HEK293 (cell line): ENCODE measurements at regions not wholly inside any gene's neighbourhood (a gene's known extent, or its start where the extent isn't known, plus 50 kb on each side); places are given as distances from the start of the nearest gene placed in this dataset.

Experiments used
- CTCF ChIA-PET: fragments of 350-600 bp; formaldehyde crosslinking; extraction: SDS; loops from one replicate; lab custom pipeline; 2021; ENCODE audit warnings: antibody characterized with exemption; lab: Yijun Ruan, JAX
- POLR2A ChIA-PET: fragments of 300-600 bp; formaldehyde crosslinking; extraction: SDS; loops from one replicate; lab custom pipeline; 2020; ENCODE audit warnings: antibody characterized with exemption, inconsistent platforms; lab: Yijun Ruan, JAX
- H3K27ac ChIP-seq: fragments of 200-500 bp; sonication (Bioruptor generic); 2 replicates; pipeline ENCODE4 v1.5.1; 2014; ENCODE audit warnings: low read depth, low read length, control low read depth, inconsistent platforms; ENCODE audit errors: extremely low read depth
- H3K36me3 ChIP-seq, 2 experiments: fragments of 200-500 bp in 1 of 2; sonication (Bioruptor generic) in 1 of 2; 1 replicate in 1 of 2; 2 replicates in 1 of 2; pipeline ENCODE4 v1.5.1; 2014 to 2017; ENCODE audit warnings: inconsistent platforms in 2 of 2, low read length in 2 of 2; ENCODE audit not compliant: control insufficient read depth in 2 of 2, insufficient read depth in 1 of 2
- H3K4me1 ChIP-seq: fragments of 200-500 bp; sonication (Bioruptor generic); 2 replicates; pipeline ENCODE4 v1.5.1; 2014; ENCODE audit warnings: mild to moderate bottlenecking, low read length, inconsistent platforms; ENCODE audit not compliant: control insufficient read depth, insufficient read depth
- H3K4me3 ChIP-seq: 2 replicates; pipeline ENCODE4 v1.5.1; 2011; ENCODE audit warnings: low read depth, mild to moderate bottlenecking, control low read depth, low read length, moderate library complexity
- H3K9me3 ChIP-seq: fragments of 200-500 bp; sonication (Bioruptor generic); 2 replicates; pipeline ENCODE4 v1.5.1; 2014; ENCODE audit warnings: low read depth, low read length, inconsistent platforms; ENCODE audit not compliant: control insufficient read depth, insufficient read depth
- GFI1B ChIP-seq: fragments of 450-650 bp; formaldehyde crosslinking; IDR thresholded peaks from 2 replicates; pipeline ENCODE4 v1.5.1; 2016; ENCODE audit warnings: missing biosample characterization, missing genetic modification characterization
- GLIS2 ChIP-seq: fragments of 450-650 bp; formaldehyde crosslinking; IDR thresholded peaks from 2 replicates; pipeline ENCODE4 v1.5.1; 2016; ENCODE audit warnings: missing biosample characterization, missing genetic modification characterization
- HOXA7 ChIP-seq: sonication (generic); formaldehyde crosslinking; IDR thresholded peaks from 2 replicates; pipeline ENCODE4 v1.8.1; 2022; ENCODE audit warnings: missing genetic modification reagents, borderline replicate concordance
- HOXC10 ChIP-seq: sonication (generic); formaldehyde crosslinking; IDR thresholded peaks from 2 replicates; pipeline ENCODE4 v1.8.1; 2023; ENCODE audit warnings: mild to moderate bottlenecking, missing genetic modification reagents
- KLF16 ChIP-seq: fragments of 450-650 bp; formaldehyde crosslinking; IDR thresholded peaks from 2 replicates; pipeline ENCODE4 v1.5.1; 2017; ENCODE audit warnings: missing biosample characterization, missing genetic modification characterization
- REPIN1 ChIP-seq: fragments of 450-650 bp; formaldehyde crosslinking; IDR thresholded peaks from 2 replicates; pipeline ENCODE4 v1.5.1; 2017; ENCODE audit warnings: missing biosample characterization, missing genetic modification characterization, low read depth
- SCRT1 ChIP-seq: fragments of 450-650 bp; formaldehyde crosslinking; IDR thresholded peaks from 2 replicates; pipeline ENCODE4 v1.5.1; 2016; ENCODE audit warnings: missing biosample characterization, missing genetic modification characterization, borderline replicate concordance
- SCRT2 ChIP-seq: fragments of 450-650 bp; formaldehyde crosslinking; IDR thresholded peaks from 2 replicates; pipeline ENCODE4 v1.5.1; 2016; ENCODE audit warnings: missing biosample characterization, missing genetic modification characterization
- SP2 ChIP-seq: fragments of 450-650 bp; formaldehyde crosslinking; IDR thresholded peaks from 2 replicates; pipeline ENCODE4 v1.5.1; 2016; ENCODE audit warnings: missing biosample characterization, missing genetic modification characterization
- SP7 ChIP-seq: fragments of 450-650 bp; formaldehyde crosslinking; IDR thresholded peaks from 2 replicates; pipeline ENCODE4 v1.5.1; 2016; ENCODE audit warnings: missing biosample characterization, missing genetic modification characterization
- ZBTB10 ChIP-seq: fragments of 450-650 bp; formaldehyde crosslinking; IDR thresholded peaks from 2 replicates; pipeline ENCODE4 v1.5.1; 2016; ENCODE audit warnings: missing biosample characterization, missing genetic modification characterization
- ZBTB26 ChIP-seq: fragments of 450-650 bp; formaldehyde crosslinking; optimal IDR thresholded peaks from 2 replicates; pipeline ENCODE3; 2016; ENCODE audit warnings: missing biosample characterization, mild to moderate bottlenecking, missing genetic modification characterization
- ZBTB44 ChIP-seq: fragments of 450-650 bp; IDR thresholded peaks from 2 replicates; pipeline ENCODE4 v1.5.1; 2018; ENCODE audit warnings: missing biosample characterization, mild to moderate bottlenecking, missing genetic modification characterization
- ZNF10 ChIP-seq: fragments of 450-650 bp; formaldehyde crosslinking; IDR thresholded peaks from 2 replicates; pipeline ENCODE4 v1.5.1; 2017; ENCODE audit warnings: missing biosample characterization, missing genetic modification characterization
- ZNF114 ChIP-seq: fragments of 450-650 bp; formaldehyde crosslinking; IDR thresholded peaks from 2 replicates; pipeline ENCODE4 v1.5.0; 2017; ENCODE audit warnings: missing biosample characterization, missing genetic modification characterization
- ZNF138 ChIP-seq: fragments of 450-650 bp; formaldehyde crosslinking; IDR thresholded peaks from 2 replicates; pipeline ENCODE4 v1.5.1; 2016; ENCODE audit warnings: missing biosample characterization, missing genetic modification characterization, borderline replicate concordance
- ZNF274 ChIP-seq, 2 experiments: fragments of 200-500 bp in 1 of 2; fragments of 450-650 bp in 1 of 2; sonication (Bioruptor generic) in 1 of 2; formaldehyde crosslinking in 1 of 2; IDR thresholded peaks; 2 replicates each; pipeline versions ENCODE4 v1.5.1 to v1.6.1; 2014 to 2016; ENCODE audit warnings: borderline replicate concordance in 1 of 2, inconsistent platforms in 1 of 2, low read length in 1 of 2, missing biosample characterization in 1 of 2, missing genetic modification characterization in 1 of 2
- ZNF292 ChIP-seq: fragments of 450-650 bp; formaldehyde crosslinking; IDR thresholded peaks from 2 replicates; pipeline ENCODE4 v1.5.1; 2016; ENCODE audit warnings: low read depth, missing biosample characterization, missing genetic modification characterization, borderline replicate concordance
- ZNF350 ChIP-seq: fragments of 450-650 bp; formaldehyde crosslinking; IDR thresholded peaks from 2 replicates; pipeline ENCODE4 v1.5.0; 2017; ENCODE audit warnings: missing biosample characterization, mild to moderate bottlenecking, missing genetic modification characterization
- ZNF433 ChIP-seq: fragments of 450-650 bp; formaldehyde crosslinking; IDR thresholded peaks from 2 replicates; pipeline ENCODE4 v1.5.1; 2016; ENCODE audit warnings: missing biosample characterization, missing genetic modification characterization, low read depth
- ZNF488 ChIP-seq: fragments of 450-650 bp; formaldehyde crosslinking; IDR thresholded peaks from 2 replicates; pipeline ENCODE4 v1.5.1; 2016; ENCODE audit warnings: missing biosample characterization, missing genetic modification characterization
- ZNF510 ChIP-seq: fragments of 450-650 bp; formaldehyde crosslinking; IDR thresholded peaks from 2 replicates; pipeline ENCODE4 v1.5.1; 2018; ENCODE audit warnings: mild to moderate bottlenecking, missing genetic modification characterization, missing biosample characterization; ENCODE audit not compliant: insufficient replicate concordance
- ZNF558 ChIP-seq: fragments of 450-650 bp; formaldehyde crosslinking; IDR thresholded peaks from 2 replicates; pipeline ENCODE4 v1.5.1; 2016; ENCODE audit warnings: missing biosample characterization, missing genetic modification characterization
- ZNF629 ChIP-seq: fragments of 450-650 bp; formaldehyde crosslinking; IDR thresholded peaks from 2 replicates; pipeline ENCODE4 v1.5.1; 2017; ENCODE audit warnings: missing biosample characterization, missing genetic modification characterization
- ZNF692 ChIP-seq: fragments of 450-650 bp; formaldehyde crosslinking; IDR thresholded peaks from 2 replicates; pipeline ENCODE4 v1.5.1; 2016; ENCODE audit warnings: missing biosample characterization, missing genetic modification characterization
- ZNF76 ChIP-seq: fragments of 450-650 bp; formaldehyde crosslinking; IDR thresholded peaks from 2 replicates; pipeline ENCODE4; 2016; ENCODE audit warnings: low read depth, missing biosample characterization, missing genetic modification characterization, borderline replicate concordance
- ZNF776 ChIP-seq: fragments of 450-650 bp; formaldehyde crosslinking; IDR thresholded peaks from 2 replicates; pipeline ENCODE4 v1.5.0; 2017; ENCODE audit warnings: missing biosample characterization, missing genetic modification characterization, borderline replicate concordance

GRCh38 chr5:175098301-175098700 is 345.7 kb downstream of the DRD1 start (continued):
- TF ChIP-seq HOXC10 (CRISPR knock-in tag) (no peak), SCRT2 (no peak), SCRT1 (no peak), SP7 (tag by site-specific recombination) (no peak)

- H3K4me3 ChIP-seq, result no peak overlapping the region
- TF ChIP-seq HOXA7, result no peak
- TF ChIP-seq ZNF114 (tag by site-specific recombination), result no peak
- TF ChIP-seq ZNF76, result no peak
- no peak for TF ChIP-seq ZNF488 (tag by site-specific recombination)
- no peak for TF ChIP-seq ZBTB10 (tag by site-specific recombination)
- TF ChIP-seq ZBTB44 (tag by site-specific recombination), result no peak
- TF ChIP-seq ZNF138 (tag by site-specific recombination), result no peak
- no peak for TF ChIP-seq ZNF433
- TF ChIP-seq SP2, result no peak
- no peak for TF ChIP-seq GLIS2 (tag by site-specific recombination)
- TF ChIP-seq, all 188 proteins: peak for 0
- H3K9me3 ChIP-seq, result no peaks in the 10 kb centered on the region
- POLR2A ChIA-PET, result no interaction called here
- no peaks in the 10 kb centered on the region for H3K36me3 ChIP-seq
- peaks cover 8% of the 10 kb centered on the region for H3K4me1 ChIP-seq
- CTCF ChIA-PET, result interaction anchor here (0.5 kb wide), 1 partner anchor 66 kb away, joined by 3 read pairs; no protein-coding TSS in a partner anchor
- no peak overlapping the region for H3K27ac ChIP-seq
Measured at GRCh38 chr5:175096469-175097165, 347.4 kb downstream of the DRD1 start.

GRCh38 chr5:175094461-175094860 is 349.5 kb downstream of the DRD1 start:
- Histone ChIP-seq H3K27ac (no peak overlapping the region), H3K4me1 (peaks cover 8% of the 10 kb centered on the region), H3K4me3 (no peak overlapping the region), H3K9me3 (no peaks in the 10 kb centered on the region), H3K36me3 (no peaks in the 10 kb centered on the region)
- CTCF ChIA-PET, result no interaction called here
- POLR2A ChIA-PET, result no interaction called here
- no peak for TF ChIP-seq ZBTB26 (tag by site-specific recombination)
- no peak for TF ChIP-seq ZNF558 (tag by site-specific recombination)
- TF ChIP-seq KLF16 (tag by site-specific recombination), result no peak
- TF ChIP-seq ZNF692, result no peak
- TF ChIP-seq ZNF350 (tag by site-specific recombination), result no peak
- no peak for TF ChIP-seq ZNF776
- no peak for TF ChIP-seq ZNF274 (IDR thresholded peaks at IDR 0.05; ENCODE audit: low read length)
- TF ChIP-seq ZNF274 (tag by site-specific recombination; IDR thresholded peaks at IDR 0.05; ENCODE audit: borderline replicate concordance), result no peak
- TF ChIP-seq ZNF10 (tag by site-specific recombination), result no peak
- TF ChIP-seq REPIN1 (tag by site-specific recombination), result no peak
- TF ChIP-seq ZNF292, result no peak
- no peak for TF ChIP-seq GFI1B (tag by site-specific recombination)
- no peak for TF ChIP-seq ZNF510 (tag by site-specific recombination)
- TF ChIP-seq ZNF629 (tag by site-specific recombination), result no peak
